PC-9 (cell line): ENCODE measurements at regions not wholly inside any gene's neighbourhood (a gene's known extent, or its start where the extent isn't known, plus 50 kb on each side); places are given as distances from the start of the nearest gene placed in this dataset.

ENCODE experiments used
- BruUV-seq: library from RNA; stranded (reverse); fragments of 400-500 nt; replicated peaks from 2 replicates; lab custom pipeline; 2021; lab: Mats Ljungman, UMichigan
- CTCF ChIA-PET: fragments of 300-600 bp; sonication (Branson Sonifier 250); formaldehyde crosslinking; loops from one replicate; lab custom pipeline; 2022; ENCODE audit warnings: antibody characterized with exemption; lab: Charles Lee
- POLR2A ChIA-PET: fragments of 300-600 bp; sonication (Branson Sonifier 250); formaldehyde crosslinking; loops from one replicate; lab custom pipeline; 2022; ENCODE audit warnings: antibody characterized with exemption; ENCODE audit not compliant: unreplicated experiment; lab: Charles Lee
- DNase-seq, 2 experiments: peaks; one replicate each; pipeline versions ENCODE4 v3.0.0 to v3.0.0-alpha.2; 2015 to 2022; ENCODE audit warnings: mixed read lengths in 1 of 2
- H2AFZ ChIP-seq: fragments of 200-600 bp; sonication (generic); 2 replicates; pipeline ENCODE4 v1.8.1; 2017; ENCODE audit warnings: antibody characterized with exemption
- H3F3A ChIP-seq: fragments of 200-600 bp; sonication (generic); 2 replicates; pipeline ENCODE4 v1.8.1; 2017; ENCODE audit warnings: antibody characterized with exemption, mild to moderate bottlenecking, low read depth; ENCODE audit not compliant: insufficient read depth
- H3K27ac ChIP-seq: fragments of 200-600 bp; sonication (generic); 2 replicates; pipeline ENCODE4 v1.6.1; 2016; ENCODE audit warnings: mixed run types
- H3K27me3 ChIP-seq: fragments of 200-600 bp; sonication (generic); 2 replicates; pipeline ENCODE4 v1.6.1; 2016; ENCODE audit warnings: low read depth, mixed run types; ENCODE audit not compliant: insufficient read depth
- H3K36me3 ChIP-seq: fragments of 200-600 bp; sonication (generic); 2 replicates; pipeline ENCODE4 v1.6.1; 2016; ENCODE audit warnings: low read depth, mixed run types
- H3K4me1 ChIP-seq: fragments of 200-600 bp; sonication (generic); replicated peaks from 2 replicates; pipeline ENCODE4 v1.6.1; 2016; ENCODE audit warnings: mixed run types; ENCODE audit not compliant: insufficient read depth
- H3K4me2 ChIP-seq: fragments of 200-600 bp; sonication (generic); 2 replicates; pipeline ENCODE4 v1.6.1; 2017; ENCODE audit warnings: mixed run types
- H3K4me3 ChIP-seq: fragments of 200-600 bp; sonication (generic); 2 replicates; pipeline ENCODE4 v1.6.1; 2016; ENCODE audit warnings: mixed run types
- H3K79me2 ChIP-seq: fragments of 200-600 bp; sonication (generic); 2 replicates; pipeline ENCODE4 v1.6.1; 2017; ENCODE audit warnings: low read depth, mixed run types
- H3K9me2 ChIP-seq: fragments of 200-600 bp; sonication (generic); 2 replicates; pipeline ENCODE4 v1.8.1; 2017; ENCODE audit warnings: mild to moderate bottlenecking; ENCODE audit not compliant: insufficient read depth
- H3K9me3 ChIP-seq: fragments of 200-600 bp; sonication (generic); 2 replicates; pipeline ENCODE4 v1.8.1; 2016; ENCODE audit warnings: low read depth; ENCODE audit not compliant: insufficient read depth
- H4K20me1 ChIP-seq: fragments of 200-600 bp; sonication (generic); 2 replicates; pipeline ENCODE4 v1.8.1; 2017; ENCODE audit not compliant: insufficient read depth
- EZH2 ChIP-seq: fragments of 200-600 bp; sonication (generic); IDR thresholded peaks from 2 replicates; pipeline ENCODE4 v1.8.0; 2017; ENCODE audit warnings: antibody characterized with exemption, low read depth
- intact Hi-C: fragments of 100-400 bp; cut with micrococcal nuclease; formaldehyde crosslinking; loops from one replicate; pipeline ENCODE4 v1.10.0; 2022; ENCODE audit not compliant: unreplicated experiment
- TF ChIP-seq, protein P1 (sequence below): fragments of 200-600 bp; sonication (generic); conservative IDR thresholded peaks from 2 replicates; pipeline ENCODE4 v1.6.1; 2017; ENCODE audit warnings: mixed run types, antibody characterized with exemption, mild to moderate bottlenecking, moderate library complexity

DNA sequence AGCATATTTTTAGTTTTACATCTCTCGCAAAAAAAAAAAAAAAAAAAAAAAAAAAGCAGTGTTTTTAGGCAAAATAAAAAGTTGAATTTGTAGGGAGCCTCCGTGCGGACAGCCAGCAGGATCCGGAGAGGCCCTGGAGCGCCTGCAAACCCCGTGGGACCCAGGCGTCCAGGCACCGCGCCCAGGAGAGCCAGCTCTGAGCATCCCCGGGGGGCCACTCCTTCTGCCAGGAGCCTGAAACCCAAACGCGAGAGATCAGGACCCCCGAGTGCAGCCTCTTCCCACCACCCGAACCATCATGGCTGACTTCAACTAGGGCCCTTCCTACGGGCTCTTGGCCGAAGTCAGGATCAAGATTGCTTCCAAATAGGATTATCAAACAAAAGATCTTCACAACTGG is 54.1 kb upstream of the LY86 start:
- POLR2A ChIA-PET = no interaction called here

DNA sequence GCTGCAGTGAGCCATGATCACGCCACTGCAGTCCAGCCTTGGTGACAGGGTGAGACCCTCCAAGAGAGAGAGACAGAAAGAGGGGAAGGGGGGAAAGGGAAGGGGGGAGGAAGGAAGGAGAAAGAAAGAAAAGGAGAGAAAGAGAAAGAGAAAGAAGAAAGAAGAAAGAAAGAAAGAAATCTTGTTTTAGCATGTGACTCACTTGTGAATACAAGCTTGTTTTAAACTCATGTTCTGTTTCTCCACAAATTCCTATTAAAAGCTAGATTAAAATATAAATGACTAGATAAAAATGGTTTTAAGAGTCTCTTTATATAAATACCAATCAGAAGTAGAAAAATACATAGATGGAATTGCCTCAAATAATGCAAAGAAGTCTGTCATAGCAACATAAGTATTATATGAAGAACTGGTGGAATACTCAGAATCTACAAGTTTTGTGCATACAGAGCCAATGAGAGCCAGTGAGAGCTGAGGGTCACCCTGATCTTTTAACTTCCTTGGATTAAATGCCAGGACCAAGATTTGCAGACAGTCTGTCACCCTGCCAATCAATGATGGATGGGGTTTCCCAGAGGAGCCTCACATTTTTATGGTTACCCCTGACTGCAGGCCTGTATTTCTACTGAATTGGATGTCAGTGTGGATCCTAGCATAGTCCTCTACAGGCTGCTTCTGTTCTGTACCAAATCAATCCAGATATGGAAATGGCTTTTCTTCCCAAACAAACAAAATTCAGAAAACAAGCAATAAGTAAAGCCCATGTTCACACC is 50.8 kb upstream of the LY86 start:
- no peak overlapping the region for H3K4me3 ChIP-seq
- no peak overlapping the region for H3K4me2 ChIP-seq
- H4K20me1 ChIP-seq = no peaks in the 10 kb centered on the region
- H3K9me2 ChIP-seq = no peaks in the 10 kb centered on the region
- BruUV-seq = no TSS peak
- no peaks in the 10 kb centered on the region for H3K36me3 ChIP-seq
- H3K79me2 ChIP-seq = no peaks in the 10 kb centered on the region
- DNase-seq = no peak
- no peak for TF ChIP-seq EZH2
- TF ChIP-seq, protein P1, sequence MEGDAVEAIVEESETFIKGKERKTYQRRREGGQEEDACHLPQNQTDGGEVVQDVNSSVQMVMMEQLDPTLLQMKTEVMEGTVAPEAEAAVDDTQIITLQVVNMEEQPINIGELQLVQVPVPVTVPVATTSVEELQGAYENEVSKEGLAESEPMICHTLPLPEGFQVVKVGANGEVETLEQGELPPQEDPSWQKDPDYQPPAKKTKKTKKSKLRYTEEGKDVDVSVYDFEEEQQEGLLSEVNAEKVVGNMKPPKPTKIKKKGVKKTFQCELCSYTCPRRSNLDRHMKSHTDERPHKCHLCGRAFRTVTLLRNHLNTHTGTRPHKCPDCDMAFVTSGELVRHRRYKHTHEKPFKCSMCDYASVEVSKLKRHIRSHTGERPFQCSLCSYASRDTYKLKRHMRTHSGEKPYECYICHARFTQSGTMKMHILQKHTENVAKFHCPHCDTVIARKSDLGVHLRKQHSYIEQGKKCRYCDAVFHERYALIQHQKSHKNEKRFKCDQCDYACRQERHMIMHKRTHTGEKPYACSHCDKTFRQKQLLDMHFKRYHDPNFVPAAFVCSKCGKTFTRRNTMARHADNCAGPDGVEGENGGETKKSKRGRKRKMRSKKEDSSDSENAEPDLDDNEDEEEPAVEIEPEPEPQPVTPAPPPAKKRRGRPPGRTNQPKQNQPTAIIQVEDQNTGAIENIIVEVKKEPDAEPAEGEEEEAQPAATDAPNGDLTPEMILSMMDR = no peak
- no peaks in the 10 kb centered on the region for H3K4me1 ChIP-seq
- H3K9me3 ChIP-seq = no peaks in the 10 kb centered on the region
- intact Hi-C loops = no loop called here
- H3F3A ChIP-seq = no peaks in the 10 kb centered on the region
- ChIA-PET POLR2A (no interaction called here), CTCF (no interaction called here)
- H2AFZ ChIP-seq = no peak overlapping the region
- H3K27me3 ChIP-seq = peaks cover 17% of the 10 kb centered on the region
- no peak overlapping the region for H3K27ac ChIP-seq

More for the DNA sequence above, 54.1 kb upstream of the LY86 start:
- Histone ChIP-seq H3K27me3 (peaks cover 9% of the 10 kb centered on the region; the same call in 1 of the 2 replicates), H2AFZ (no peak overlapping the region), H3K4me3 (no peak overlapping the region), H3K27ac (no peak overlapping the region), H3K36me3 (no peaks in the 10 kb centered on the region), H3K79me2 (no peaks in the 10 kb centered on the region), H3K9me2 (no peaks in the 10 kb centered on the region), H4K20me1 (no peaks in the 10 kb centered on the region), H3K9me3 (no peaks in the 10 kb centered on the region), H3K4me2 (no peak overlapping the region), H3K4me1 (no peaks in the 10 kb centered on the region), H3F3A (no peaks in the 10 kb centered on the region)
- no peak for DNase-seq
- intact Hi-C loops = no loop called here
- CTCF ChIA-PET = no interaction called here
- no TSS peak for BruUV-seq
- TF ChIP-seq, protein P1 = no peak
- TF ChIP-seq EZH2 = no peak

DNA sequence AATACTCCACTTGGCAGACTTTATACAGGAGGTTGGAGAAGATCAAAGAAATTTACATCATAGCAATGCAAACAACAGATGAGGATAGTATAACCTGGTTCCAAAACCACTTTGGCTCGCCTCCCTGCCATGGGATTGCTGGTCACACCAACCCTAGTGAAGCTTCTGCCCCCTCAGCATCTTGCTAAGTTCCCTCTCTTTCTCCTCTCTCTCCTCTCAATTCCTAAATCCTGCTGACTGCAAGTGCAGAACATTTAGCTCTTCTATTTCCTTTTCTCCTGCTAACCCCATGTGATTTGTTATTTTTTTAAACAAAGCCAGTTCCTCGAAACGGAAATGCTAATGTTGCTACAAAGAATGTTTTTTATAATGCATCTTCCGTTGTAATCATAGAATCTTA is 50.3 kb upstream of the LY86 start:
- H3K27me3 ChIP-seq = peaks cover 19% of the 10 kb centered on the region
- H2AFZ ChIP-seq = no peak overlapping the region
- CTCF ChIA-PET = no interaction called here
- H3K27ac ChIP-seq = no peak overlapping the region
- no peaks in the 10 kb centered on the region for H3K9me2 ChIP-seq
- H3K79me2 ChIP-seq = no peaks in the 10 kb centered on the region
- TF ChIP-seq, protein P1 = no peak
- TF ChIP-seq EZH2 = no peak
- intact Hi-C loops = no loop called here
- no peaks in the 10 kb centered on the region for H4K20me1 ChIP-seq
- no peak overlapping the region for H3K4me3 ChIP-seq
- DNase-seq = no peak
- no peak overlapping the region for H3K4me2 ChIP-seq
- H3K9me3 ChIP-seq = no peaks in the 10 kb centered on the region
- no TSS peak for BruUV-seq
- POLR2A ChIA-PET = no interaction called here
- H3K4me1 ChIP-seq = no peaks in the 10 kb centered on the region
- no peaks in the 10 kb centered on the region for H3F3A ChIP-seq
- no peaks in the 10 kb centered on the region for H3K36me3 ChIP-seq
